Mesendoderm (in vitro differentiated cells): ENCODE measurements at regions not wholly inside any gene's neighbourhood (a gene's known extent, or its start where the extent isn't known, plus 50 kb on each side); places are given as distances from the start of the nearest gene placed in this dataset.
"Not testable (repeated sequence)": the region's sequence is repeated elsewhere in the genome, so short reads cannot be mapped to it uniquely, and the experiment has no call there.

Source experiments
- DNase-seq: peaks from one replicate; pipeline ENCODE4 v3.0.0; 2013
- H2AK5ac ChIP-seq: 2 replicates; pipeline ENCODE4 v1.6.1; 2013; ENCODE audit warnings: low read length, inconsistent platforms
- H2BK120ac ChIP-seq: 2 replicates; pipeline ENCODE4 v1.6.1; 2013; ENCODE audit warnings: low read depth, mild to moderate bottlenecking, low read length, moderate library complexity, mixed read lengths
- H2BK15ac ChIP-seq: replicated peaks from 2 replicates; pipeline ENCODE4 v1.6.1; 2013; ENCODE audit warnings: low read depth, mild to moderate bottlenecking, moderate library complexity
- H2BK5ac ChIP-seq: 2 replicates; pipeline ENCODE4 v1.6.1; 2013; ENCODE audit warnings: low read length, inconsistent platforms
- H3K18ac ChIP-seq: 2 replicates; pipeline ENCODE4 v1.6.1; 2013; ENCODE audit warnings: mild to moderate bottlenecking, low read length, mixed read lengths
- H3K23ac ChIP-seq: one replicate; pipeline ENCODE4 v1.6.1; 2013; ENCODE audit warnings: low read length
- H3K27ac ChIP-seq: 2 replicates; pipeline ENCODE4 v1.5.1; 2013; ENCODE audit warnings: low read depth, mild to moderate bottlenecking, inconsistent platforms, low read length, moderate library complexity
- H3K27me3 ChIP-seq: 2 replicates; pipeline ENCODE4 v1.6.1; 2013; ENCODE audit warnings: low read length, control low read depth, mild to moderate bottlenecking, inconsistent platforms; ENCODE audit not compliant: insufficient read depth, poor library complexity
- H3K36me3 ChIP-seq: 2 replicates; pipeline ENCODE4 v1.6.1; 2013; ENCODE audit warnings: low read length, inconsistent platforms; ENCODE audit not compliant: control insufficient read depth, insufficient read depth
- H3K4ac ChIP-seq: one replicate; pipeline ENCODE4 v1.6.1; 2013; ENCODE audit warnings: low read depth, mild to moderate bottlenecking, low read length, moderate library complexity
- H3K4me1 ChIP-seq: 2 replicates; pipeline ENCODE4 v1.6.1; 2013; ENCODE audit warnings: low read depth, low read length, inconsistent platforms; ENCODE audit not compliant: control insufficient read depth
- H3K4me2 ChIP-seq: 2 replicates; pipeline ENCODE4 v1.6.1; 2013; ENCODE audit warnings: low read length
- H3K4me3 ChIP-seq: 2 replicates; pipeline ENCODE4 v1.5.1; 2013; ENCODE audit warnings: mild to moderate bottlenecking, low read length
- H3K56ac ChIP-seq: one replicate; pipeline ENCODE4 v1.6.1; 2013; ENCODE audit warnings: low read length
- H3K79me1 ChIP-seq: 2 replicates; pipeline ENCODE4 v1.6.1; 2013; ENCODE audit warnings: low read length, inconsistent platforms
- H3K79me2 ChIP-seq: 2 replicates; pipeline ENCODE4 v1.6.1; 2013; ENCODE audit warnings: mild to moderate bottlenecking, low read length; ENCODE audit not compliant: control insufficient read depth, insufficient read depth
- H3K9ac ChIP-seq: 2 replicates; pipeline ENCODE4 v1.6.1; 2013; ENCODE audit warnings: low read length, inconsistent platforms
- H4K5ac ChIP-seq: one replicate; pipeline ENCODE4 v1.6.1; 2013; ENCODE audit warnings: low read length
- H4K8ac ChIP-seq: one replicate; pipeline ENCODE4 v1.6.1; 2013; ENCODE audit warnings: low read depth, mild to moderate bottlenecking, control low read depth, low read length, moderate library complexity
- WGBS: extraction: QIAGEN DNeasy Blood & Tissue Kit; methylation state at CpG from one replicate; pipeline ENCODE4 v1.1.7; 2013; ENCODE audit warnings: low lambda C conversion rate, missing lambda C conversion rate; ENCODE audit not compliant: insufficient coverage; ENCODE audit errors: extremely low coverage; 5-methylcytosine and 5-hydroxymethylcytosine counted together

GRCh38 chr2:236479814-236480213, 89.8 kb upstream of the ACKR3 start:
- Histone ChIP-seq H3K27me3 (no peaks in the 10 kb centered on the region), H3K56ac (no peak overlapping the region), H2BK120ac (no peak overlapping the region), H3K79me2 (no peaks in the 10 kb centered on the region), H3K4me2 (no peak overlapping the region), H3K23ac (no peak overlapping the region), H3K36me3 (no peaks in the 10 kb centered on the region), H3K79me1 (no peaks in the 10 kb centered on the region), H3K4me1 (no peaks in the 10 kb centered on the region), H3K18ac (no peak overlapping the region), H2BK5ac (no peak overlapping the region), H2BK15ac (no peak overlapping the region), H3K27ac (no peak overlapping the region), H4K5ac (no peak overlapping the region), H2AK5ac (no peak overlapping the region), H3K9ac (no peak overlapping the region), H3K4ac (no peak overlapping the region), H3K4me3 (no peak overlapping the region), H4K8ac (no peak overlapping the region)
- no CpG with 5 or more reads among the region's 1 CpG for WGBS
- no peak for DNase-seq

GRCh38 chr2:236483102-236483501, 86.5 kb upstream of the ACKR3 start:
- Histone ChIP-seq H3K4me1 (no peaks in the 10 kb centered on the region), H2BK120ac (no peak overlapping the region), H2BK15ac (no peak overlapping the region), H3K9ac (no peak overlapping the region), H4K8ac (no peak overlapping the region), H3K4ac (no peak overlapping the region), H3K4me3 (no peak overlapping the region), H3K4me2 (no peak overlapping the region), H3K56ac (no peak overlapping the region), H3K23ac (no peak overlapping the region), H3K79me1 (no peaks in the 10 kb centered on the region), H3K79me2 (no peaks in the 10 kb centered on the region), H3K27ac (no peak overlapping the region), H4K5ac (no peak overlapping the region), H2AK5ac (no peak overlapping the region), H3K18ac (no peak overlapping the region), H2BK5ac (no peak overlapping the region), H3K36me3 (no peaks in the 10 kb centered on the region), H3K27me3 (no peaks in the 10 kb centered on the region)
- WGBS: no CpG with 5 or more reads among the region's 1 CpG
- DNase-seq: no peak

- Histone ChIP-seq H3K4me3 (no peak overlapping the region), H3K4me1 (no peaks in the 10 kb centered on the region), H2BK5ac (no peak overlapping the region), H3K56ac (no peak overlapping the region), H4K8ac (no peak overlapping the region), H3K27ac (no peak overlapping the region), H4K5ac (no peak overlapping the region), H3K79me2 (no peaks in the 10 kb centered on the region), H2BK15ac (no peak overlapping the region), H3K79me1 (no peaks in the 10 kb centered on the region), H3K36me3 (no peaks in the 10 kb centered on the region), H3K18ac (no peak overlapping the region), H3K4me2 (no peak overlapping the region), H2AK5ac (no peak overlapping the region), H3K27me3 (no peaks in the 10 kb centered on the region), H2BK120ac (no peak overlapping the region), H3K9ac (no peak overlapping the region), H3K4ac (no peak overlapping the region), H3K23ac (no peak overlapping the region)
- WGBS: no CpG with 5 or more reads among the region's 2 CpGs
- DNase-seq: peak; percentile 39
Observed at GRCh38 chr2:236485519-236485918, 84.1 kb upstream of the ACKR3 start.

- not testable (repeated sequence) for H3K27ac ChIP-seq, DNase-seq
Observed at GRCh38 chr2:236489083-236489482, 80.5 kb upstream of the ACKR3 start.

GRCh38 chr2:236489895-236490404, 79.7 kb upstream of the ACKR3 start:
- Histone ChIP-seq H2BK5ac (no peak overlapping the region), H3K23ac (no peak overlapping the region), H3K79me2 (no peaks in the 10 kb centered on the region), H3K4me2 (no peak overlapping the region), H3K4me3 (no peak overlapping the region), H3K9ac (no peak overlapping the region), H4K5ac (no peak overlapping the region), H2BK120ac (no peak overlapping the region), H3K27me3 (no peaks in the 10 kb centered on the region), H3K4me1 (no peaks in the 10 kb centered on the region), H3K36me3 (no peaks in the 10 kb centered on the region), H3K4ac (no peak overlapping the region), H3K27ac (no peak overlapping the region), H2BK15ac (no peak overlapping the region), H2AK5ac (no peak overlapping the region), H4K8ac (no peak overlapping the region), H3K56ac (no peak overlapping the region), H3K18ac (no peak overlapping the region), H3K79me1 (no peaks in the 10 kb centered on the region)
- WGBS: no CpG with 5 or more reads among the region's 3 CpGs
- DNase-seq: no peak

More at GRCh38 chr2:236489083-236489482, 80.5 kb upstream of the ACKR3 start:
- not testable (repeated sequence) for H3K4me1 ChIP-seq, H2BK5ac ChIP-seq, H2BK120ac ChIP-seq, H2AK5ac ChIP-seq, H3K9ac ChIP-seq, H3K4me2 ChIP-seq, H4K5ac ChIP-seq, H3K18ac ChIP-seq, H3K36me3 ChIP-seq, H3K27me3 ChIP-seq, H2BK15ac ChIP-seq, H4K8ac ChIP-seq, H3K4ac ChIP-seq, H3K23ac ChIP-seq, H3K4me3 ChIP-seq, H3K79me2 ChIP-seq, H3K79me1 ChIP-seq, H3K56ac ChIP-seq
- no CpG with 5 or more reads among the region's 5 CpGs for WGBS

GRCh38 chr2:236496340-236496739, 73.3 kb upstream of the ACKR3 start:
- WGBS: no CpG with 5 or more reads among the region's 9 CpGs
- no peak overlapping the region for H3K23ac ChIP-seq

More at GRCh38 chr2:236496340-236496739, 73.3 kb upstream of the ACKR3 start:
- H4K5ac ChIP-seq: no peak overlapping the region
- no peak overlapping the region for H2BK15ac ChIP-seq
- H3K4me1 ChIP-seq: no peaks in the 10 kb centered on the region
- no peak overlapping the region for H2BK5ac ChIP-seq
- H3K79me2 ChIP-seq: no peaks in the 10 kb centered on the region
- no peak overlapping the region for H3K27ac ChIP-seq
- no peaks in the 10 kb centered on the region for H3K79me1 ChIP-seq
- no peak overlapping the region for H3K18ac ChIP-seq
- no peak overlapping the region for H3K9ac ChIP-seq
- H3K56ac ChIP-seq: no peak overlapping the region
- no peak overlapping the region for H3K4me3 ChIP-seq
- no peak overlapping the region for H3K4ac ChIP-seq
- H3K4me2 ChIP-seq: no peak overlapping the region
- no peak overlapping the region for H2BK120ac ChIP-seq
- H3K36me3 ChIP-seq: no peaks in the 10 kb centered on the region
- no peak overlapping the region for H2AK5ac ChIP-seq
- H3K27me3 ChIP-seq: no peaks in the 10 kb centered on the region
- no peak overlapping the region for H4K8ac ChIP-seq
- no peak for DNase-seq
